GM21423 (cell line): ENCODE measurements at regions not wholly inside any gene's neighbourhood (a gene's known extent, or its start where the extent isn't known, plus 50 kb on each side); places are given as distances from the start of the nearest gene placed in this dataset.
A peak's percentile ranks its signal among the peaks of the same experiment; 100 is the strongest.
"Not testable (repeated sequence)": the region's sequence is repeated elsewhere in the genome, so short reads cannot be mapped to it uniquely, and the experiment has no call there.

Source experiments
- ATAC-seq: cut with Tn5 transposase; IDR thresholded peaks from one replicate; pipeline ENCODE4 v1.9.1; 2021; ENCODE audit warnings: mild to moderate bottlenecking, moderate library complexity; ENCODE audit not compliant: unreplicated experiment

DNA sequence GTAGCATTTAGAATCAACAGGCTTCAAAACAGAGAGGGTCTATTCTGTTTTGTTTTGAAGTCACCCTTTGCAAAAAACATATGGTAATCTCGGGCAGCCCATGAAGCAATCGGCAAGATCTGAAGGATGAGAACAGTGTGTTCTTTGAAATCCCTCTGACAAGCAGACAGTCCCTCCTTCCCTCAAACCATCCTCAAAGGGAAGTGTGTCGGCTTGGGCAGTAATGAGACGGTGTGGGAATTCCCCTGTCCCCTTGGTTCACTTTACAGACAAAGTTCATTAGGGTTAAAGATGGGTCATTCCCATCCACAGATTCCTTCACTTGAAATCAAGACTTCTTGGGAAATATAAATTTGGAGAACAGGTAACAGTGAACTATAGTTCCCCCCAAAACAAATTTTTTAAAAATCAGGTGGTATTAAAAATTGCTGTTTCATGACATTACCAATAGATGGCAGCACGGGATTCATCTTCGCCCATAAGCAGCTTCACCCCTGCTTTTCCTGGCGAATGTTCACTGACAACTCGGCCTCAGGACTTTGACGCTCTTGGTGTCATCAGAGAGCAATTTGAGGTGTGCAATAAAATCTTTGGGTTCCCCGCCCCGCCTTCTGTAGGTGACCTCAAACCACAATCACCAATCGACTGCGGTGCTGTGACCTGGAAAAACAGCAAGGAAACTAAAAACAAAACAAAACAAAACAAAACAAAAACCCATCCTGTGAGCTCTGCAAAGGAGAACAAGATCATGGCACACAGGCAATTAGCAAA is 159.3 kb upstream of the TNFAIP3 start:
- ATAC-seq, result peak; percentile 66

DNA sequence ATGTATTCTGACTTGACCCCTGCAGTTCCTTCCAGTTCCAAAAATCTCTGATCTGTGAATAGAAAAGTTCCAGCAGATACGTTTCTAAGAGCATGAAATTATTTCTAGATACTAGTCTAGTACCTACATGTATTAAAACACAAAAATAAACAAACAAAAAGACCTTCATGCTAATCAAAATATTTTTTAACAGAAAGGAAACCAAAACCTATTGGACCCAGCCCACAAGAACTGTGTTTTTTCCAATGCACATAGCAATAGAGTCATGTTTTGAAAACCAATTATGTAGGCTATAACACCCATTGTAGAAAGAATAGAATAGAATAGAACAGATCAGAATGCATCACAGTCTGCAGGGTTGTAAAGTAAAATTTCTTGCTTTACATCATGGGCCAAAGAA is 158.6 kb upstream of the TNFAIP3 start:
- ATAC-seq, result no peak

DNA sequence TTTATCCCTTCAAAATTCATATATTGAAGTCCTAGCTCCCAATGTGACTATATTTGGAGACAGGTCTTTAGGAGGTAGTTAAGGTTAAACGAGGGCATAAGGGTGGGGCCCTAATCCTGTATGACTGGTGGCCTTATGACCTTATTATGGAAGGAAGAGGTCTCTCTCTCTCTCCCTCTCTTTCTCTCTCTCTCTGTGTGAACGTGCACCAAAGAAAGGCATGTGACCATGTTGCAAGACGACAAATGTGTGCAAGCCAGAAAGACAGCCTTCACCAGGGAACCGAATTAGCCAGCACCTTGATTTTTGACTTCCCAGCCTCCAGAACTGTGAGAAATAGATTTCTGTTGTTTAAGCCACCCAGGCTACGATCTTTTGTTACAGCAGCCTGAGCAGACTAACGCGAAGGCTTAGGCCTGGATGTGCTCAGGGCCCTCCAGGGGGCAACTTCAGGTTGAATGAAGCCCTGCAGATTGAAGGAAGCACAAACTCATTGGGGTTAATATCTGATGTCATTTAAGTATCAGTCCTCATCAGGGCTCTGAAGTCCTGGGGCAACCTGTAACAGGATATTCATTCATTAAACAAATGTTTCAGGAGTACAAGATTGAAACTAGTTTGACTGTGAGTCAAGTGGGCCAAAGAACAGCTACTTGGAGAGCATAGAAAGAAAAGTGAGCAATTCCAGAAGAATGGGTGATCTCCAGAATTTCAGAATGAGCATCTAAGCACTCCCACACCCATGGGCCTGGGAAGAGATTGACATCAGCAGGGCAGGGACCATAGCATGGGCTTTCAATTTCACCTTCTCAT is 157.4 kb upstream of the TNFAIP3 start:
- ATAC-seq, result no peak

DNA sequence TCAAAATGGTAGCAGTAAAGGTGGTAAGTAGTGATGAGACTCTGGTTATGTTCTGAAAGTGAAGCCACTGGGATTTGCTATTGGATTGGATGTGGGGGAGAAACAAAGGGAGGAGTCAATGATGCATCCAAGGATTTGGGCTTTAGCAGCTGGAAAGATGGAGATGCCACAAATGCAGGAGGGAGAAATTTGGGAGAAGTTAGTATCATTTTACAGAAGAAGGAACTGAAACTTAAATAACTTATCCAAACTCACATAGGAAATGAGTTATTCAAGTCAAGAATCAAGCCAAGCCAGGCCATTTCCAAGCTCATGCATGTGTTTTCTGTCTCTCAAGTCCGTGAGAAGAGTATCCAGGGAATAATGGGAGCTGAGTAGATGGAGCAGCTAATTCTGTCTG is 155.1 kb upstream of the TNFAIP3 start:
- no peak for ATAC-seq

GRCh38 chr6:137712587-137712986 is 154.5 kb upstream of the TNFAIP3 start:
- ATAC-seq, result no peak

DNA sequence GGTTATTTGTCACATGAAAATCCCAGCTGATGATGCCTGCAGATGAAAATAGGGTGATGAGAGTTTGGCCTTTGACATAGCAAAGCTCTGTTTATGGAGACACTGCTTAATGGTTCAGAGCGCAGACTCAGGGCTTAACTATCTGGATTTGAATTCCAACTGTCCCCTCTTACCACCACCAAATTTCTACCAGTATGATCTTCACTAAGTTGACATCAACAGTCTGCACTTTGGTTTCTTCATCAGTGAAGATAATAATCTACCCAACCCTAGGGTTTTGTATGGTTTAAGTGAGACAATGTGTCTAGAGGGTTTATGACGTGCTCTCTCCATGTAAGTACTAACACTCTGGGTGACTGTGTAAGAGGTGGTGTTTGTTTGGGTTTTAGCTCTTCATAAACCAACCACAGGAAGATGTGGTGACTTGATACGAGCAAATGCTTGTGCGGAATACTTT is 151.4 kb upstream of the TNFAIP3 start:
- no peak for ATAC-seq

DNA sequence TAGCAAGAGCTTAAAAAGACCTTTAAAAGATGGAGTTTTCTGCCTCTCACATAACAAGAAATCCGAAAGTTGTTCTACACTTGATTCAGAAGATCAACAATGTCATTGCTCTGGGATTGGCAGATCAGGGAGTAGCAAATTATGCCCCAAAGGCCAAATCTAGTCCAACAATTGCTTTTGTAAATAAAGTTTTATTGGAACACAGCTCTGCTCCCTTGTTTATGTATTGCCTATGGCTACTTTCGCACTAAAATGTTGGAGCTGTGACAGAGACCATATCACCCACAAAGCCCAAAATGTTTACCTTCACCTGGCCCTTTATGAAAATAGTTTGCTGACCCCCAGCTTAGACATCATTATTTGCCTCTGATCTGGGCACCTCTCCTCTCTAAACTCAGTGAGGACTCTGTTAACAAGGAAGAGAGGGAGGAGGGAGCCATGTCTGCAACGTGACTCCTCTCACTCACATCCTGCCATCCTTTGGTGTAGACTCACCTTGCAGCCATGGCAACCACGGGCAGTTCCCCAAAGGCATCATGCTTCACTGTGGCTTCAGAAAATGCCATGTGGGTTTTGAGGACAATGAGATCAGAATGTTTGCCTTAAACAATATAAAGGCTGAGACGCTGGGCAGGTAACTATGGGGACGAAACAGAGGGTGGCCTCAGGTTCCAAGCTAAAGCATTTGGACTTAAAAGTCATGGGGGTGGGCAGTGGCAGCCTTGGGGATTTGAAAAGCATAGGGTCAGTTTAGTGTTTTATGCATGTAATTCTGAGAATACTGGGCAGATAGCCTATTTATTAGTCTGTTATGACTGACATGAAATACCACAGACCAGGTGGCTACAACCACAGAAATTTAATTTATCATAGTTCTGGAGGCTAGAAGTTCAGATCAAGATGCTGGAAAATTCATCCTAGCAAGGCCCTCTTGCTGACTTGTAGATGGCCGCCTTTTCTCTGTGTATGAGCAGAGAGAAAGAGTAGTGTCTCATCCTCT is 149.7 kb upstream of the TNFAIP3 start:
- no peak for ATAC-seq

DNA sequence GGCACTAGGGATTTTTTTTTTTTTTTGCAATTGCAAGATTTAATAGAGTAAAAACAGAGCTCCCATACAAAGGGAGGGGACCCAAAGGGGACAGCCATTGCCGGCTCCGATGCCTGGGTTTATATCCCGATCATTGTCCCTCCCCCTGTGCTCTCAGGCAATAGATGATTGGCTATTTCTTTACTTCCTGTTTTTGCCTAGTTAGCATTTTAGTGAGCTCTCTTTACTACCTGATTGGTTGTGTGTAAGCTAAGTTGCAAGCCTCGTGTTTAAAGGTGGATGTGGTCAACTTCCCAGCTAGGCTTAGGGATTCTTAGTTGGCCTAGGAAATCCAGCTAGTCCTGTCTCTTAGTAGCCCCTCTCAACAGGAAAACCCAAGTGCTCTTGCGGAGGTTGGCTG is 148.2 kb upstream of the TNFAIP3 start:
- not testable (repeated sequence) for ATAC-seq

DNA sequence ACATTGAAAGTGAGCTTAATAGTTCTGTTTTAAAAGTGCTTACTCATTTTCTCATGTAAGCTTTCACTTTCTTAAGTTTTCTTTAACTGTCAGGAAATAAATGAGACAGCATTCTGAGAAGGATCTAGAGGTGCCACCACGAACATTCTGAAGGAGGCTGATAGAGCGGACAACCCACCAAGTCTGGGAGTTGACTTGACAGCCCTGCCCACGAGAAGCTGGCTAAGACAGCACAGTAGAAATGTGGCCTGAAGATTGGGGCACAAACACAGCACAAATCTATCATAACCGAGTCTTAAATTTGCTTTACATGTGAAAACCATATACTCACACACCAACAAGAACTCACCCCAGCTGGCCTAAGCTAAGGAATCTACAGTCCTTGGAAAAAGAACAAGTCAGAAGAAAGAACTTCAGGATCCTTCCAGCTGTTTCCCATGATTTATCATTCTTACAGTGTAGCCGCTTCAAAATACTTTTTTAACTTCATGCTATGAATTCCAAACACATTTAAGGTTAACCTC is 144.2 kb upstream of the TNFAIP3 start:
- no peak for ATAC-seq

DNA sequence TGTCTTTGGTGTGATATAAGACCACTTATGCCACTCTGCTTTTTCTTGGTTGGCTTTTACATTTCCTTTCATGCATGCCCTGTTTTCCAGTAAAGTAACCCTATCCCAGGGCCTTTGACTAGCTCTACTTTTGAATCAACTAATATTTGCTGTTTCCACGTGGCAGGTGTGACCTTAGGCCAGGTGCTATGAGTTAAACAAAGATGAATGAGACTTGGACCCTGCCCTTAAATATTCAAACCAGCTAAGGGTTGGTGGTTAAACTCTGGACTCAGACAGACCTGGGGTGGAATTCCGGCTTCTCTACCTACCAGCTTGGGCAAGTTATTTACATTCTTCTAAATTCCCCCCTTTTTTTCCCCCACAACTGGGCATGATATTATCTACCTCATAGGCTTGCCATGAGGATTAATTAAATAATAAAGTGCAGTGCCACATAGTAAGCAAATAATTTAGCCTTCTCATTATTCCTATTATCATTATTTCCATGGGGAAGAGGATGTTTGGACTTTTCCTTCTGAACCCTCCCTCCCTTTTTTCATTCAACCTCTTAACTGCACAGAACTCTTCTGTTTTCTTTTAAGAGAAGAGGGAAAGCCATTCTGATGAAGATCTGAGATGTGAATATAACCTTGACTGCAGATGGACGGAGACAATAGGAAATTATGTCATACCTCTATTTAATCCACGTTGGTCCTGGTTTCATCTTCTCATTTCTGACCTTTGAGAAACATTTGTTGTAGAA is 143.6 kb upstream of the TNFAIP3 start:
- ATAC-seq, result no peak

GRCh38 chr6:137724018-137724403 is 143.0 kb upstream of the TNFAIP3 start:
- no peak for ATAC-seq

GRCh38 chr6:137724495-137725211 is 142.4 kb upstream of the TNFAIP3 start:
- no peak for ATAC-seq

DNA sequence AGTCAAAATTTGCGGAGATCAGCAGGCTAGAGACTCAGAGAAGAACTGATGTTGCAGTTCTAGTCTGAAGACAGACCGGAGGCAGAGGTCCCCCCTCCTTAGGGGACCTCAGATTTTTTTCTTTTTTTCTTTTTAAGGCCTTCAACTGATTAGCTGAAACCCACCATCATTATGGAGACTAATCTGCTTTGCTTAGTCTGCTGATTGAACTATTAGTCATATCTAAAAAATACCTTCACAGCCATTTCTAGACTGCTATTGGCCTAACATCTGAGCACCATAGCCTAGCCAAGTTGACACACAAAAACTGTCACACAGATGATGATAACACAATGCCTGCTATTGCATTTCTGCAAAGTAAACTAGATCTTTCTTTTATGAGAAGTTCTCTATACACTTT is 141.1 kb upstream of the TNFAIP3 start:
- ATAC-seq, result no peak

- ATAC-seq, result no peak
These were observed 140.5 kb upstream of the TNFAIP3 start for GRCh38 chr6:137726582-137726981.

- ATAC-seq, result no peak
These were observed 139.8 kb upstream of the TNFAIP3 start for GRCh38 chr6:137727216-137727765.

DNA sequence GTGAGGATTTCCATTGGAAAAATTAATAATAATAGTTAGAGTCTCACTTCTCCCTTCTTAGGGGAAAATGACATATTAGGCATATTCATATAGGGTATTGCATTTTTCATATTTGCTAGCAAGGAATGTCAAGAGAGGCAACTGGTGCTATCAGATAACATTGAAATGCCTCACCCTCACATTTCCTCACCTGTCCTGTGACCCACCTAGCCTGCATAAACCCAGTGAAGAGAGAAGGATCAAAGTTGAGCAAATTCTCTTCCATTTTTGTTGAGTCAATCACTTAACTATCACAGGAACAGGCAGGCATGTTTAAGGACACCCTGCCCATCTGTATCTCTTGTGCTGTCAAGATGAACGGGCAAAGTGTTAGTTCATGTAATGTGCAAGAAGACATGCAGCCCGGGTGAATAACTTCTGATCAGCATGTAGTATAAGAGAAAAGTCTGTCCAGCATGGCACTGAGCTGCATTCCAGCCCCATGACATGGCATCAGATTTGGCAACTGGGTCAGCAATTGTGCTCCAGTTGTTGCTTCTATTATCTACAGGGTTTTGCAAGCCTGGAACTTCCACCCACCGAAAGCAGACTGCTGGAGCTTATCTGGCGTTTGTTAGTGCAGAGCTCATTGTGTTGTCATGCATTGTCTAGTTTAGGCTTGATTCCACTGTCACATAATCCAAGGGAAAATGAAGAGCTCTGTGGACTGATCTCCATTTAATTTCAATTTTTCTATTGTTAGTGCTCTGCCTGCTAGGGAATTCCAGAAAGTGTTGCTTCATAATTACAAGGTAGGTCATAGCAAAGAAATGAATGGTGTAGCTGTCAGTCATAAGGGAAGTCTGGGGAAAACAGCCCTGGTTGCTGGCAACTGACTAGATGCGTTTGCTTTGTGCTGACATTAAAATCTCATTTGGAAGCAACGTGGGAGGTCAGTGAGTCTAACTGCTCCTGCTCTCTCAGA is 138.4 kb upstream of the TNFAIP3 start:
- no peak for ATAC-seq

- no peak for ATAC-seq
These were observed 137.0 kb upstream of the TNFAIP3 start for GRCh38 chr6:137729866-137730629.
